ENCODE measurements at regions not wholly inside any gene's neighbourhood (a gene's known extent, or its start where the extent isn't known, plus 50 kb on each side); places are given as distances from the start of the nearest gene placed in this dataset.

GRCh38 chr2:75959724-75960471 lies 249.2 kb upstream of the GCFC2 start:
- DNase-seq (ENCODE audit: low spot score), result no peak
- TF ChIP-seq, protein P1, sequence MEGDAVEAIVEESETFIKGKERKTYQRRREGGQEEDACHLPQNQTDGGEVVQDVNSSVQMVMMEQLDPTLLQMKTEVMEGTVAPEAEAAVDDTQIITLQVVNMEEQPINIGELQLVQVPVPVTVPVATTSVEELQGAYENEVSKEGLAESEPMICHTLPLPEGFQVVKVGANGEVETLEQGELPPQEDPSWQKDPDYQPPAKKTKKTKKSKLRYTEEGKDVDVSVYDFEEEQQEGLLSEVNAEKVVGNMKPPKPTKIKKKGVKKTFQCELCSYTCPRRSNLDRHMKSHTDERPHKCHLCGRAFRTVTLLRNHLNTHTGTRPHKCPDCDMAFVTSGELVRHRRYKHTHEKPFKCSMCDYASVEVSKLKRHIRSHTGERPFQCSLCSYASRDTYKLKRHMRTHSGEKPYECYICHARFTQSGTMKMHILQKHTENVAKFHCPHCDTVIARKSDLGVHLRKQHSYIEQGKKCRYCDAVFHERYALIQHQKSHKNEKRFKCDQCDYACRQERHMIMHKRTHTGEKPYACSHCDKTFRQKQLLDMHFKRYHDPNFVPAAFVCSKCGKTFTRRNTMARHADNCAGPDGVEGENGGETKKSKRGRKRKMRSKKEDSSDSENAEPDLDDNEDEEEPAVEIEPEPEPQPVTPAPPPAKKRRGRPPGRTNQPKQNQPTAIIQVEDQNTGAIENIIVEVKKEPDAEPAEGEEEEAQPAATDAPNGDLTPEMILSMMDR (IDR thresholded peaks at IDR 0.05), result no peak
- no peak for ATAC-seq (ENCODE audit: low FRiP score)

GRCh38 chr2:75954761-75955160 lies 244.0 kb upstream of the GCFC2 start:
- TF ChIP-seq, protein P1 (IDR thresholded peaks at IDR 0.05), result no peak

GRCh38 chr2:75952173-75952572 lies 241.5 kb upstream of the GCFC2 start:
- TF ChIP-seq, protein P1 (IDR thresholded peaks at IDR 0.05), result no peak
- no peak for DNase-seq (ENCODE audit: low spot score)

More at GRCh38 chr2:75954761-75955160, 244.0 kb upstream of the GCFC2 start:
- DNase-seq (ENCODE audit: low spot score), result no peak
- no peak for ATAC-seq (ENCODE audit: low FRiP score)

GRCh38 chr2:75949385-75950030 lies 238.8 kb upstream of the GCFC2 start:
- DNase-seq (ENCODE audit: low spot score) (no peak), ATAC-seq (ENCODE audit: low FRiP score) (no peak)
- TF ChIP-seq, protein P1 (IDR thresholded peaks at IDR 0.05), result no peak

More at GRCh38 chr2:75952173-75952572, 241.5 kb upstream of the GCFC2 start:
- ATAC-seq (ENCODE audit: low FRiP score), result no peak

DNA sequence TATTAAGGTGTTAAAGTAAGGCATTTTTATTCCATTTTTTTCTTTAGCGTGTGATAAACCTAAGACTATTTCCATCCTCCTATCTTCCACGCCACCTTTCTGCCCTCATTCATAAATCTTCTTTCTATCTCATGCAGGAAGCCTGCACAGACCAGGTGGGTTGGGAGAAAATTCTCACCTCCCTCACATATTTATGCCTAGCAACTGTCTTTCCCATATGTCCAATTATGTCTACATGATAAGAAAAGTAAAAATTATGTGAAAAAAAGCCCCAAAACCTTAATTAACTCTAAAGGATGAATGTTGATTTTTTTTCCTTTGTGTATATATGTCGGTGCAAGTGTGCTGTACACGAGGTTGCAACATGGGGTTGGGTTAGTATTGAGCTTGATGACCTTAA lies 225.6 kb upstream of the GCFC2 start:
- DNase-seq (ENCODE audit: low spot score) (no peak), ATAC-seq (ENCODE audit: low FRiP score) (no peak)
- TF ChIP-seq, protein P1 (IDR thresholded peaks at IDR 0.05), result no peak

DNA sequence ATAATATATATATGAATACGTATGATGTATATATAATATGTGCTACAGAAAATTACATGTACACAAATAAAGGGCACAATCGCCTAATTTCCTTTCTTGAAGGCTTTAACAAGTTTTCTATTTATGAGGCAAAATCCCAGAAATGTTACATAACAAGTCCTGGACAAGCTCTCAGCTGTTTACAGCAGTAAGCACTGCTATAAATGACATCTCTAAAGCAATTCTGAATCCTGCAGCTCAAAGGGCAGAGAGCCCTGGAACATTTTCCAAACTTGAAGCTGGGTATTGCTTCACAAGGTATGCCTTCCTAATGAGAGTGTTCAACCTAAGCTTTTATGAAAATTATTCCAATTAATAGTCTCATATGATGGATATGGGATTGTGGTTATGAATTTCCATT lies 222.3 kb upstream of the GCFC2 start:
- no peak for ATAC-seq (ENCODE audit: low FRiP score)
- no peak for DNase-seq (ENCODE audit: low spot score)
- TF ChIP-seq, protein P1 (IDR thresholded peaks at IDR 0.05), result no peak

DNA sequence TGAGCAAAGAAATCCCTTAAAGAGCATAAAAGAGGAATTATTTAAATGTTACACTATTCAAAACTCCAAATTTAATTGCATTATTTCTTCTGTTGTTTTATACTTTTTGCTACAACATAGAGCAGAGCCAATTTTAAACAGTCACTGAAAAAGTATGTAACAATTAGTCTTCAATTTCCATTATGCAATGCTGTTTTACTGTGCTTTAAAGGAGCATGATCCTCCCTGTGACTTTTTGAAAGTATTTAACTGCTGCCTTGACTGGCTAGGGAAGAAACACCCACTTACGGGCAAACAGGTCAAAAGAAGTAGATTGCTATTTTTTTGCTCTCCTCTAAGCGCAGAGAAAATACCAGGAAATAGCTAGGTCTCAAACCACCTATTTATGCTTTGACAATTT lies 217.4 kb upstream of the GCFC2 start:
- DNase-seq (ENCODE audit: low spot score) (no peak), ATAC-seq (ENCODE audit: low FRiP score) (no peak)
- TF ChIP-seq, protein P1 (IDR thresholded peaks at IDR 0.05), result no peak

Measured in omental fat pad (tissue), 3 donors.